Sigmoid colon (tissue), 6 donors: ENCODE measurements at regions not wholly inside any gene's neighbourhood (a gene's known extent, or its start where the extent isn't known, plus 50 kb on each side); places are given as distances from the start of the nearest gene placed in this dataset.
"Not testable (repeated sequence)": the region's sequence is repeated elsewhere in the genome, so short reads cannot be mapped to it uniquely, and the experiment has no call there.

Source experiments
- DNase-seq: peaks from one replicate; pipeline ENCODE4 v3.0.0-alpha.2; 2019
- H3K27ac ChIP-seq, 4 donors: fragments of 200-600 bp; sonication (generic); one replicate each; pipeline ENCODE4 v1.5.1; 2016 to 2019; ENCODE audit warnings: mild to moderate bottlenecking in 1 of 4
- H3K27me3 ChIP-seq, 3 donors: fragments of 200-600 bp; sonication (generic); one replicate each; pipeline ENCODE4 v1.5.1; 2019; ENCODE audit warnings: mild to moderate bottlenecking in 1 of 3
- H3K36me3 ChIP-seq, 4 donors: fragments of 200-600 bp; sonication (generic); one replicate each; pipeline ENCODE4 v1.5.1; 2016 to 2019
- H3K4me1 ChIP-seq, 4 donors: fragments of 200-600 bp; sonication (generic); one replicate each; pipeline ENCODE4 v1.5.1; 2017 to 2019
- H3K4me3 ChIP-seq, 4 donors: fragments of 200-600 bp; sonication (generic); one replicate each; pipeline ENCODE4 v1.5.1; 2017 to 2019; ENCODE audit warnings: mild to moderate bottlenecking in 2 of 4, moderate library complexity in 1 of 4
- H3K9me3 ChIP-seq, 4 donors: fragments of 200-600 bp in 3 of 4; sonication (generic) in 3 of 4; one replicate each; pipeline versions ENCODE4 v1.5.1 to v1.6.1; 2013 to 2019
- CTCF ChIP-seq, 4 experiments: fragments of 450-650 bp in 3 of 4; fragments of 200-600 bp in 1 of 4; IDR thresholded peaks; one replicate each; pipeline ENCODE4 v1.5.1; 2016 to 2019; ENCODE audit warnings: antibody characterized with exemption in 4 of 4, mild to moderate bottlenecking in 3 of 4, moderate library complexity in 2 of 4
- EP300 ChIP-seq, 4 donors: sonication (generic); formaldehyde crosslinking; IDR thresholded peaks; one replicate each; pipeline ENCODE4 v1.6.1; 2017; ENCODE audit warnings: antibody characterized with exemption in 4 of 4
- POLR2A ChIP-seq, 2 donors: fragments of 450-650 bp; IDR thresholded peaks; one replicate each; pipeline ENCODE4 v1.6.1; 2016; ENCODE audit warnings: antibody characterized with exemption in 2 of 2, mild to moderate bottlenecking in 2 of 2, moderate library complexity in 2 of 2
- POLR2AphosphoS5 ChIP-seq, 4 donors: sonication (generic); formaldehyde crosslinking; IDR thresholded peaks; one replicate each; pipeline ENCODE4 v1.6.1; 2017; ENCODE audit warnings: antibody characterized with exemption in 4 of 4
- WGBS, 2 donors: extraction: QIAGEN DNeasy Blood & Tissue Kit; methylation state at CpG; one replicate each; pipeline ENCODE4 v1.1.7; 2013; 5-methylcytosine and 5-hydroxymethylcytosine counted together
- intact Hi-C: fragments of 100-400 bp; cut with DNase I; formaldehyde crosslinking; loops from one replicate; pipeline ENCODE4 v1.15.1; 2023
- donor health status: healthy with polysubstance abuse.
- donor health status: healthy.

- Histone ChIP-seq H3K27ac (no peak overlapping the region), H3K4me1 (peaks cover 0 to 6% (median 2%) of the 10 kb centered on the region in 4 donors), H3K4me3 (no peak overlapping the region), H3K36me3 (no peaks in the 10 kb centered on the region), H3K27me3 (peaks cover 0 to 5% (median 0%) of the 10 kb centered on the region in 3 donors), H3K9me3 (no peaks in the 10 kb centered on the region)
- no peak for DNase-seq
- TF ChIP-seq CTCF (IDR thresholded peaks at IDR 0.05) = no peak
- TF ChIP-seq POLR2AphosphoS5 (IDR thresholded peaks at IDR 0.05) = no peak
- no peak for TF ChIP-seq POLR2A (IDR thresholded peaks at IDR 0.05)
- TF ChIP-seq EP300 (IDR thresholded peaks at IDR 0.05) = no peak
- intact Hi-C loops = no loop called here
- WGBS, 2 donors = 69 to 88% methylated on average over 1 of the region's 1 CpG
These were observed 140.3 kb upstream of the RASA1 start for GRCh38 chr5:87127426-87127825.

GRCh38 chr5:87127956-87128687 lies 139.6 kb upstream of the RASA1 start:
- intact Hi-C loops = no loop called here
- 79 to 92% methylated on average over 3 of the region's 3 CpGs for WGBS, 2 donors
- H3K4me3 ChIP-seq = no peak overlapping the region
- TF ChIP-seq POLR2AphosphoS5 (IDR thresholded peaks at IDR 0.05) (no peak), POLR2A (IDR thresholded peaks at IDR 0.05) (no peak), CTCF (IDR thresholded peaks at IDR 0.05) (no peak), EP300 (IDR thresholded peaks at IDR 0.05) (no peak)
- no peaks in the 10 kb centered on the region for H3K27me3 ChIP-seq
- no peak for DNase-seq
- no peak overlapping the region for H3K27ac ChIP-seq
- H3K36me3 ChIP-seq = no peaks in the 10 kb centered on the region
- peaks cover 0 to 6% (median 2%) of the 10 kb centered on the region in 4 donors for H3K4me1 ChIP-seq
- H3K9me3 ChIP-seq = no peaks in the 10 kb centered on the region

GRCh38 chr5:87129046-87129445 lies 138.6 kb upstream of the RASA1 start:
- no peak for TF ChIP-seq POLR2AphosphoS5 (IDR thresholded peaks at IDR 0.05)
- TF ChIP-seq EP300 (IDR thresholded peaks at IDR 0.05) = no peak
- no peak for TF ChIP-seq POLR2A (IDR thresholded peaks at IDR 0.05)
- TF ChIP-seq CTCF (IDR thresholded peaks at IDR 0.05) = no peak

GRCh38 chr5:87132696-87133095 lies 135.0 kb upstream of the RASA1 start:
- no peak for TF ChIP-seq CTCF (IDR thresholded peaks at IDR 0.05)
- no peak for TF ChIP-seq POLR2A (IDR thresholded peaks at IDR 0.05)
- no peak for TF ChIP-seq POLR2AphosphoS5 (IDR thresholded peaks at IDR 0.05)
- Histone ChIP-seq H3K4me1 (peaks cover 0 to 20% (median 10%) of the 10 kb centered on the region in 4 donors), H3K36me3 (no peaks in the 10 kb centered on the region), H3K27me3 (no peaks in the 10 kb centered on the region), H3K4me3 (no peak overlapping the region), H3K27ac (no peak overlapping the region), H3K9me3 (no peaks in the 10 kb centered on the region)
- no peak for DNase-seq
- intact Hi-C loops = no loop called here

More at GRCh38 chr5:87129046-87129445, 138.6 kb upstream of the RASA1 start:
- Histone ChIP-seq H3K36me3 (no peaks in the 10 kb centered on the region), H3K27me3 (no peaks in the 10 kb centered on the region), H3K9me3 (no peaks in the 10 kb centered on the region), H3K4me1 (peaks cover 0 to 6% (median 2%) of the 10 kb centered on the region in 4 donors), H3K27ac (no peak overlapping the region), H3K4me3 (no peak overlapping the region)
- intact Hi-C loops = no loop called here
- no peak for DNase-seq
- 84 to 85% methylated on average over 1 of the region's 1 CpG for WGBS, 2 donors

GRCh38 chr5:87134513-87134912 lies 133.2 kb upstream of the RASA1 start:
- H3K27me3 ChIP-seq, H3K27ac ChIP-seq, intact Hi-C loops, H3K36me3 ChIP-seq, DNase-seq, H3K9me3 ChIP-seq, H3K4me3 ChIP-seq: not testable (repeated sequence)
- peaks cover 0 to 27% (median 18%) of the 10 kb centered on the region in 4 donors for H3K4me1 ChIP-seq
